ENCODE measurements at regions not wholly inside any gene's neighbourhood (a gene's known extent, or its start where the extent isn't known, plus 50 kb on each side); places are given as distances from the start of the nearest gene placed in this dataset.

DNA sequence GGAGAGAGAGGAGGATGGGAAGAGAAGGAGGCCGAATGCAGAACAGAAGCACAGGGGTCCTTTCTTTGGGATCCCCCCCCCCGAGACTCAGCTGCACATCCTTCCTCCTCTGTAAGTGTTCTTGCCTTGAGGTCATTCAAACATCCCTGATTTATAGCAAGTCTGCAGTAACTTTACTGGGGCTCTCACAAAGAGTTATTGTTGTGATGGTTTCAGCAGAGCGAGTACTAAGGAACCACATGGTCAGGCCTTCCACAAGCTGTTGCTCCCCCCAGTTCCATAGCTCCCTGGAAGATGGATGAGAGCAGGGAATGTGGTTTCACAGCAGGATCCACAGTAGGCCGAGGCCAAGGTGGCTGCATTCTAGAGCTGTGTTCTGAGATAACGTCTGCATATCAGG lies 351.4 kb upstream of the CDH4 start:
- TF ChIP-seq, protein P1, sequence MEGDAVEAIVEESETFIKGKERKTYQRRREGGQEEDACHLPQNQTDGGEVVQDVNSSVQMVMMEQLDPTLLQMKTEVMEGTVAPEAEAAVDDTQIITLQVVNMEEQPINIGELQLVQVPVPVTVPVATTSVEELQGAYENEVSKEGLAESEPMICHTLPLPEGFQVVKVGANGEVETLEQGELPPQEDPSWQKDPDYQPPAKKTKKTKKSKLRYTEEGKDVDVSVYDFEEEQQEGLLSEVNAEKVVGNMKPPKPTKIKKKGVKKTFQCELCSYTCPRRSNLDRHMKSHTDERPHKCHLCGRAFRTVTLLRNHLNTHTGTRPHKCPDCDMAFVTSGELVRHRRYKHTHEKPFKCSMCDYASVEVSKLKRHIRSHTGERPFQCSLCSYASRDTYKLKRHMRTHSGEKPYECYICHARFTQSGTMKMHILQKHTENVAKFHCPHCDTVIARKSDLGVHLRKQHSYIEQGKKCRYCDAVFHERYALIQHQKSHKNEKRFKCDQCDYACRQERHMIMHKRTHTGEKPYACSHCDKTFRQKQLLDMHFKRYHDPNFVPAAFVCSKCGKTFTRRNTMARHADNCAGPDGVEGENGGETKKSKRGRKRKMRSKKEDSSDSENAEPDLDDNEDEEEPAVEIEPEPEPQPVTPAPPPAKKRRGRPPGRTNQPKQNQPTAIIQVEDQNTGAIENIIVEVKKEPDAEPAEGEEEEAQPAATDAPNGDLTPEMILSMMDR (IDR thresholded peaks at IDR 0.05): no peak
- TF ChIP-seq POLR2A (IDR thresholded peaks at IDR 0.05): no peak
